ENCODE measurements at regions not wholly inside any gene's neighbourhood (a gene's known extent, or its start where the extent isn't known, plus 50 kb on each side); places are given as distances from the start of the nearest gene placed in this dataset.

- DNase-seq: no peak
These were observed 981.2 kb downstream of the NSUN3 start for GRCh38 chr3:95044101-95044500.

- no peak for DNase-seq
These were observed 985.7 kb downstream of the NSUN3 start for GRCh38 chr3:95048564-95048963.

GRCh38 chr3:95049841-95050240 lies 987.0 kb downstream of the NSUN3 start:
- DNase-seq: no peak

DNA sequence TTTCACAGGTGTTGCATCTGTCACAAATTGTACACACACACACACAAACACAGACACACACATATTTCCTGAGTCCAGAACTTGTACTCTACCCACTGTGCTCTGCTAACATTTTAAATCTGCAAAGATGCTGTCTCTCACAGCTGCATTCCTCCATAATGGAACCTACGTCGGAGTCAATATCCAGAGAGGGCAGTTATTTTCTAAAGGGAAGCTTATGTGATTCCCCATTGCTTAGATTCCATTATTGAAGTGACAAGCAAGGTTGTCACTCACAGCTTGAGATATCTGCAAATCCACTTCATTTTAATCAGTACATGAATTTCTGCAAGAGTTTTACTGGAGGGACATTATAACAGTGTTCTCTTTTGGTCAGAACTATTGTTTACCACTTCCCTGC lies 992.4 kb downstream of the NSUN3 start:
- DNase-seq: no peak

GRCh38 chr3:95082191-95082590 lies 1019.3 kb downstream of the NSUN3 start:
- no peak for DNase-seq

- DNase-seq: no peak
These were observed 1021.9 kb downstream of the NSUN3 start for GRCh38 chr3:95084738-95085137.

GRCh38 chr3:95088464-95088863 lies 1025.6 kb downstream of the NSUN3 start:
- no peak for DNase-seq

DNA sequence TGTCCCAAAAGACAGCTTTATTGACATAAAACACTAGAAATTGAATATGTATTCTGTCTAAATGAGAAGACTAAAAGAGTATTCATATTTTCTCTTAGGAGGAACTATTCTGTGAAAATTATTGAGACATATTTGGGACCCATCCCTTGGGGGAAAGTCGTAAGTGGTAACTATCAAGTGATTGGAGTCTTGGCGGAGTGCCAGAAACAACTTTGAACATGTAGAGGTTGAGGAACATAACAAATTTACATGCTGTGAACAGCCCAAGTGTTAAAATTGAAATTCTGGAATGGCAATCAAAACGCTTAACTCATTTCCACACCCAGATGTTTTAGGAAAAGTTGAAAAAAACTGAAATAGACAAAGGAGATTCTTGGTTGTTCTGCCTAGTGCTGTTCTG lies 1034.6 kb downstream of the NSUN3 start:
- DNase-seq: no peak

DNA sequence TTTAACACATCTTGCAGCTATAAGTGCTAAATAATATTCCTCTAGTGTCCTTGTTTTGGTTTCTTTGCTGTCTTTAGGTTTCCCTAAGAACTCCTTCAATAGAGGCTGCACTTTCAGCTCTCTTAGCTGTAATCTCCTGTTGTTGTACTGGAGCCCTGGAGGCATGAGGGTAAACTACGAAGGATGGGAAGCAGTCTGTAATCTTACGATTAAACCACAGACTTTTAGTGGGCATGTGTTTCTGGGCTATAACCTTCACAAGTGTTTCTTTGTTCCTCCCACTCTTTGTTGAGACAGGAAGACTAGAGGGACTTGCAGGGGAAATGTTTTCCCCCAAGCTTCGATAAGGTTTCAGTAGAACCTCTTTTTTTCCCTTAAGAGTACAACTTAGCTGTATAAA lies 1058.1 kb downstream of the NSUN3 start:
- DNase-seq: no peak

- DNase-seq: no peak
These were observed 1060.2 kb downstream of the NSUN3 start for GRCh38 chr3:95123104-95123503.

DNA sequence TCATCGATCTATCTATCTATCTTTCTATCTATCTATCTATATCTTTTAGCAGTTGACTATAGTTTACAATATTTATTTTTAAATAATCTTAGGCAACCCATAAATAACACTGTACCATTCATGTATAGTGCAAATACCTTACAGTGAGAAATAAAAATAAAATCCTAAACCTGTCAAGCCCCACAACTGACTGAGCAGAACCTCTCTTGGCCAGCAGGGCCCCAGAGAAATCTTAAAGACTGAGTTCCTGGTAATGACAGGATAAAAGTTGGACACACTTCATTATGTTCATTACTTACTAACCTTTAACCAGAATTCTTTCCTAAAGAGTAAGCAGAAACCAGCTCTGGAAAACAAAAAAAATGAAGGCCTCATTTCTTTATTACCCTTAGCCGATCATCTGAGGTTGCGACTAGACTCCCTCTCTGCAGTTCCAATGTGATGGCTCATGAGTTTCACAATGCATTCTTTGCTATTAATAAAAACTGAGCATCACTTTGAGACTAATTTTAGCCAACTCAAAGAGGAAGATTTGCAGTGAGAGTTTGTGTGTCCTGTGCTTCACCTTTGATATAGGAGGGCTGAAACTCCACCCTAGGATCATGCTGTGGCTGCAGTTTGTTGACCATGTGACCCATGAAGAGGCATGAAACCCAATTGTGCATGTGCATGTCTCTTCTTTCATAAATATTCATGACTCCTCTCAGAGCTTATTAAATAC lies 1072.0 kb downstream of the NSUN3 start:
- DNase-seq: no peak

- DNase-seq: no peak
These were observed 1085.2 kb downstream of the NSUN3 start for GRCh38 chr3:95148107-95148506.

- DNase-seq: no peak
These were observed 1088.7 kb downstream of the NSUN3 start for GRCh38 chr3:95151590-95151989.

GRCh38 chr3:95154766-95155165 lies 1091.9 kb downstream of the NSUN3 start:
- no peak for DNase-seq

DNA sequence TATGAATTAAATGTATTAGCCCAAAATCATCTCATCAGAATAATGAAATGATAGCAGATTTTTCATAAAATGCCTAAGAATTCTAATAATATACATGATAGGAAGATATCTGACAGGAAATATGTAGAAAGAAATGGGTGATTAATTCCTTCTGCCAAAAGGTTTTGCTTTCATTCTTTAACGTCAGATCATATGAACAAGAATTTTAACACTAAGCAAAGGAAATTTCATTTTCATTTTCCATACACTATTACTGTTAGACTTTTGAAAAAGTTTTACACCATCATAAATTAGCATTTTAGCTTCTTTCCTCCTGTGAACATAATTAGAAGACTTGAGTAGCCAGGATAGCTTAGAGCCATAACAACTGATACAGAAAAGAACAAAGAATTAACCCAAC lies 1099.9 kb downstream of the NSUN3 start:
- DNase-seq: no peak

DNA sequence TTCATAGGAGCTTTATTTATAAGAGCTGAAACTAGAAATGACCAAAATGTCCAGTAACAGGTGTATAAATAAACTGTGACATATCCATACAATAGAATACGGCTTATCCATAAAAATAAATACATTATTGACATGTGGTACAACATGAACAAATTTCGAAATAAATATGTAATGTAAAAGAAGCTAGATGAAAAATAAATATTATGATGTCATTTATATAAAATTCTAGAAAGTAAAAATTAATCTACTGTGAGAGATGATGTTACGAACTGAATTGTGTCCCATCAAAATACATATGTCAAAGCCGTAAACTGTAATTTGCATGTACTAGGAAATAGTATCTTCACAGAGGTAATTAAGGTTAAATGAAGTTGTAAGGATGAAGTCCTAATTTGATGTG lies 1104.9 kb downstream of the NSUN3 start:
- no peak for DNase-seq

DNA sequence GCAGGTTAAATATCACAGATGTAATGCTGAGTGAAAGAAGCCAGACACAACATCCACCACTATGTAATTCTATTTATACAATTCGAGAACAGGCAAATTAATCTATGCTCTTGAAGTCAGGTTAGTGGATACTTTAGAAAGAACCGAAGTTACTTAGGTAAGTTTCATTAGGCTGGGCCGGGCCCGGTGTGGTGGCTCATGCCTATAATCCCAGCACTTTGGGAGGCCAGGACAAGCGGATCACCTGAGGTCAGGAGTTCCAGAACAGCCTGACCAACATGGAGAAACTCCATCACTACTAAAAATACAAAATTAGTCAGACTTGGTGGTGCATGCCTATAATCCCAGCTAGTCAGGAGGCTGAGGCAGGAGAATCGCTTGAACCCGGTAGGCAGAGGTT lies 1105.7 kb downstream of the NSUN3 start:
- no peak for DNase-seq

GRCh38 chr3:95172164-95172943 lies 1109.5 kb downstream of the NSUN3 start:
- peak; percentile 65 for DNase-seq

- DNase-seq: no peak
These were observed 1114.2 kb downstream of the NSUN3 start for GRCh38 chr3:95177096-95177495.

DNA sequence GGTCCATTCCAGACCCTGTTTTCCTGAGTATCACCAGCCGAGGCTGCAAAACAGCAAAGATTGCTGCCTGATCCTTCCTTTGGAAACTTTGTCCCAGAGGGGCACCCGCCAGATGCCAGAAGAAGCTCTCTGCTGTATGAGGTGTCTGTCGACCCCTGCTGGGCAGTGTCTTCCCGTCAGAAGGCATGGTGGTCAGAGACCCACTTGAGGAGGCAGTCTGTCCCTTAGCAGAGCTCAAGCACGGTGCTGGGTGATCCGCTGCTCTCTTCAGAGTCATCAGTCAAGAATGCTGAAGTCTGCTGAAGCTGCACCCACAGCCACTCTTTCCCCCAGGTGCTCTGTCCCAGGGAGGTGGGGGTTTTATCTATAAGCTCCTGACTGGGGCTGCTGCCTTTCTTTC lies 1121.2 kb downstream of the NSUN3 start:
- DNase-seq: no peak

- DNase-seq: no peak
These were observed 1126.5 kb downstream of the NSUN3 start for GRCh38 chr3:95189348-95189747.

GRCh38 chr3:95197661-95198060 lies 1134.8 kb downstream of the NSUN3 start:
- no peak for DNase-seq

DNA sequence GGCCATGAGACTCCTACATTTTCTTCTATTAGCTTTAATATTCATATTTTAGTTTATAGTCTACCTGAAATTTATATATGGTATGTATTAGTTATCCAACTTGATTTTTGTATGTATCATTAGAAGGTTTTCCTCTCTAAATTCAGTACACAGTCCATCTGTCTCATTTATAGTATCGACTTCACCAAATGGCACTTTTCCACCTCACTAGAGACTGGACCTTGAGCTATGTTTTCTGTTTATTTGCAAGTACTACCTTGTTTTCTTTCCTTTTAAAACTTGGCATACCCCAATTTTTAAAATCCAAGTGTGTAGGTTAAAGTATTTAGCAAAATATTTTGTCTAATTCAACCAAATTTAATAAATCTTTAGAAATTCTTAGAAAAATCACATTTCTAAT lies 1137.5 kb downstream of the NSUN3 start:
- no peak for DNase-seq

GRCh38 chr3:95210878-95211277 lies 1148.0 kb downstream of the NSUN3 start:
- no peak for DNase-seq

DNA sequence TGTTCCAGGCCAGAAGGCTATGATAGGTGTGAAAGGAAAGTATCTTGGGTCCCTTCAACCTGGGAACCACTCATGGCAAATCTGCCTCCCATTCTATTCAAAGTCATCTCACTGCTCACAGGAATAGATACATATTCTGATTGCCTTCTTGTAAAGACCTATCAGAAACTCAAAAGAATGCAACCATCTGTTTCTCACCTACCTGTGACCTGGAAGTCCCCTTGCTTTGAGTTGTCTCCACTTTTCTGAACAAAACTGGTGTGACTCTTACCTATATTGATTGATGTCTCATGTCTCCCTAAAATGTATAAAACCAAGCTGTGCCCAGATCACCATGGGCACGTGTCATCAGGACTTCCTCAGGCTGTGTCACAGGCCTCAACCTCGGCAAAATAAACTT lies 1149.3 kb downstream of the NSUN3 start:
- DNase-seq: no peak
